Mesenchymal stem cell (in vitro differentiated cells and primary cell): ENCODE measurements at regions not wholly inside any gene's neighbourhood (a gene's known extent, or its start where the extent isn't known, plus 50 kb on each side); places are given as distances from the start of the nearest gene placed in this dataset.

Experiments
- DNase-seq: peaks from one replicate; pipeline ENCODE4 v3.0.0-alpha.2; 2013
- H2AFZ ChIP-seq: one replicate; pipeline ENCODE4 v1.6.1; 2013; ENCODE audit warnings: low read depth, mild to moderate bottlenecking, control low read depth, inconsistent platforms, low read length, moderate library complexity
- H2AK5ac ChIP-seq: 2 replicates; pipeline ENCODE4 v1.6.1; 2013; ENCODE audit warnings: low read length, moderate library complexity, mild to moderate bottlenecking, inconsistent platforms; ENCODE audit not compliant: severe bottlenecking
- H2BK120ac ChIP-seq: one replicate; pipeline ENCODE4 v1.6.1; 2013; ENCODE audit warnings: low read depth, mild to moderate bottlenecking, inconsistent platforms, low read length, moderate library complexity
- H2BK12ac ChIP-seq, 2 experiments: one replicate each; pipeline ENCODE4 v1.6.1; 2013; ENCODE audit warnings: inconsistent platforms in 2 of 2, low read length in 2 of 2, mild to moderate bottlenecking in 2 of 2, moderate library complexity in 2 of 2, control low read depth in 1 of 2
- H2BK15ac ChIP-seq: one replicate; pipeline ENCODE4 v1.6.1; 2013; ENCODE audit warnings: mild to moderate bottlenecking, low read depth, inconsistent platforms; ENCODE audit not compliant: poor library complexity, severe bottlenecking
- H2BK5ac ChIP-seq: 2 replicates; pipeline ENCODE4 v1.6.1; 2013; ENCODE audit warnings: low read depth, mild to moderate bottlenecking, low read length, control low read depth, inconsistent platforms; ENCODE audit not compliant: poor library complexity, severe bottlenecking
- H3K14ac ChIP-seq, 2 experiments: one replicate each; pipeline ENCODE4 v1.6.1; 2013; ENCODE audit warnings: inconsistent platforms in 2 of 2, low read length in 2 of 2, control low read depth in 1 of 2, mild to moderate bottlenecking in 1 of 2, moderate library complexity in 1 of 2
- H3K18ac ChIP-seq, 2 experiments: one replicate each; pipeline ENCODE4 v1.6.1; 2013; ENCODE audit warnings: inconsistent platforms in 2 of 2, low read length in 2 of 2, control low read depth in 1 of 2, low read depth in 1 of 2, mild to moderate bottlenecking in 1 of 2
- H3K23ac ChIP-seq, 2 experiments: one replicate each; pipeline ENCODE4 v1.6.1; 2013; ENCODE audit warnings: inconsistent platforms in 2 of 2, low read length in 2 of 2, mild to moderate bottlenecking in 2 of 2, moderate library complexity in 2 of 2, control low read depth in 1 of 2
- H3K27ac ChIP-seq: 2 replicates; pipeline ENCODE4 v1.5.1; 2013; ENCODE audit warnings: mild to moderate bottlenecking, moderate library complexity, low read length, control low read depth, inconsistent platforms; ENCODE audit not compliant: poor library complexity, severe bottlenecking
- H3K27me3 ChIP-seq, 2 experiments: 2 replicates each; pipeline versions ENCODE4 v1.6.1 to v1.7.0; 2013; ENCODE audit warnings: low read length in 2 of 2, mild to moderate bottlenecking in 2 of 2, moderate library complexity in 2 of 2, control low read depth in 1 of 2, inconsistent platforms in 1 of 2; ENCODE audit not compliant: control insufficient read depth in 1 of 2, insufficient read depth in 1 of 2
- H3K36me3 ChIP-seq, 2 experiments: 2 replicates each; pipeline versions ENCODE4 v1.6.1 to v1.7.0; 2013; ENCODE audit warnings: low read length in 2 of 2, control low read depth in 1 of 2, inconsistent platforms in 1 of 2, low read depth in 1 of 2, mild to moderate bottlenecking in 1 of 2; ENCODE audit not compliant: insufficient read depth in 2 of 2, control insufficient read depth in 1 of 2
- H3K4ac ChIP-seq, 2 experiments: one replicate each; pipeline ENCODE4 v1.6.1; 2013; ENCODE audit warnings: inconsistent platforms in 2 of 2, low read length in 2 of 2, mild to moderate bottlenecking in 2 of 2, moderate library complexity in 2 of 2, control low read depth in 1 of 2, low read depth in 1 of 2
- H3K4me1 ChIP-seq: 2 replicates; pipeline ENCODE4 v1.6.1; 2013; ENCODE audit warnings: low read depth, low read length, control low read depth; ENCODE audit not compliant: control insufficient read depth, insufficient read depth
- H3K4me2 ChIP-seq: 2 replicates; pipeline ENCODE4 v1.6.1; 2013; ENCODE audit warnings: low read length, mild to moderate bottlenecking, inconsistent platforms; ENCODE audit not compliant: poor library complexity, severe bottlenecking
- H3K4me3 ChIP-seq, 2 experiments: 2 replicates each; pipeline versions ENCODE4 v1.5.1 to v1.7.0; 2013; ENCODE audit warnings: low read length in 2 of 2, mild to moderate bottlenecking in 2 of 2, control low read depth in 1 of 2, low read depth in 1 of 2; ENCODE audit not compliant: insufficient read depth in 1 of 2
- H3K79me1 ChIP-seq: replicated peaks from 2 replicates; pipeline ENCODE4 v1.6.1; 2013; ENCODE audit warnings: mild to moderate bottlenecking, control low read depth, low read length, inconsistent platforms; ENCODE audit not compliant: poor library complexity, severe bottlenecking
- H3K9ac ChIP-seq: 2 replicates; pipeline ENCODE4 v1.7.0; 2013; ENCODE audit warnings: mild to moderate bottlenecking, low read length, moderate library complexity
- H3K9me3 ChIP-seq: 2 replicates; pipeline ENCODE4 v1.7.0; 2013; ENCODE audit warnings: mild to moderate bottlenecking, low read length; ENCODE audit not compliant: control insufficient read depth
- H4K8ac ChIP-seq: one replicate; pipeline ENCODE4 v1.6.1; 2013; ENCODE audit warnings: inconsistent platforms, mild to moderate bottlenecking, low read length, moderate library complexity
- H4K91ac ChIP-seq: one replicate; pipeline ENCODE4 v1.6.1; 2013; ENCODE audit warnings: mild to moderate bottlenecking, low read length, inconsistent platforms
- WGBS: methylation state at CpG from one replicate; pipeline ENCODE4 v1.1.7; 2013; ENCODE audit warnings: mixed read lengths; 5-methylcytosine and 5-hydroxymethylcytosine counted together

DNA sequence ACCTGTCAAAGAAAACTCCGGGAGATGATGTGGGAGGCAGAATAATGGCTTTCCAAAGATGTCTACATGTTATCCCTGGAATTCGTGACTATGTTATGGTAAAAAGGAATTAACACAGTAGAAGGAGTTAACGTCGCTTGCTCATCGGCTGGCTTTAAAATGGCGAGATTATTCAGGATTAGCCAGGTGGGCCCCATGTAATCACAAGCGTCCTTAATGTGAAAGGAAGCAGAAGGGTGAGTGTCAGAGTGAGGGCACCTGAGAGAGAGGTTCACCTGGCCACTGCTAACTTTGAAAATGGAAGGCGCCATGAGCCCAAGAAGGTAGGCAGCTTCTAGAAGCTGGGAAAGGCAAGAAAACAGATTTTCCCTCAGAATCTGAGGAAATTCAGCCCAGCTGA lies 557.2 kb downstream of the EPHB1 start:
- H4K91ac ChIP-seq, result no peak overlapping the region
- H3K9me3 ChIP-seq, result no peaks in the 10 kb centered on the region
- H2BK120ac ChIP-seq, result no peak overlapping the region
- no peak overlapping the region for H2BK12ac ChIP-seq
- H3K27me3 ChIP-seq, result no peaks in the 10 kb centered on the region
- H3K4me1 ChIP-seq, result peaks cover 1% of the 10 kb centered on the region
- no peaks in the 10 kb centered on the region for H3K79me1 ChIP-seq
- no peak overlapping the region for H3K4me2 ChIP-seq
- H2AFZ ChIP-seq, result no peak overlapping the region
- no peak overlapping the region for H2BK5ac ChIP-seq
- no peak overlapping the region for H2AK5ac ChIP-seq
- H3K27ac ChIP-seq, result no peak overlapping the region
- no peak overlapping the region for H3K4me3 ChIP-seq
- H3K36me3 ChIP-seq, result no peaks in the 10 kb centered on the region
- 66% methylated on average over 8 of the region's 8 CpGs for WGBS
- no peak overlapping the region for H3K14ac ChIP-seq
- no peak overlapping the region for H3K9ac ChIP-seq
- H4K8ac ChIP-seq, result no peak overlapping the region
- no peak overlapping the region for H3K4ac ChIP-seq
- H3K23ac ChIP-seq, result no peak overlapping the region
- H2BK15ac ChIP-seq, result no peak overlapping the region
- H3K18ac ChIP-seq, result no peak overlapping the region
- no peak for DNase-seq

DNA sequence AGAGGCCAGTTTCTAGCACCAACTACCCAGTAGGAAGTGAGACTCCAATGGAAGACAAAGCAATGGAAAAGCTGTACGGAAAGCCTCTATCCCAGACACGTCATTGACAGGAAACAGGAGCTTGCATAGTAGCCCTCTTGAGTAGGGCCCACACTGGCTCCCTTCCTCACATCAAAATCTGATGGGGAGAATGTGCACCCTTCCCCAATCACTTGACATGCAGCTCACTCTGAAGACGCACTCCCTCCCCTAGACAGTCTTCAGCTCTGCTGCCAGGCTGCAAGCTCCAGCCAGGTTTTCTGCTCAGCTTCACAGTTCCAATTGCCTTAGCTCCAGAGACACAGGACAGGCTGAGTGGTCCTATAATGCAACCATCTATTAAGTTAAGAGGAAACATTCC lies 567.8 kb downstream of the EPHB1 start:
- no peak overlapping the region for H4K8ac ChIP-seq
- no peak overlapping the region for H3K9ac ChIP-seq
- H2BK120ac ChIP-seq, result no peak overlapping the region
- H3K18ac ChIP-seq, result no peak overlapping the region
- no peaks in the 10 kb centered on the region for H3K9me3 ChIP-seq
- H3K79me1 ChIP-seq, result no peaks in the 10 kb centered on the region
- 77% methylated on average over 3 of the region's 3 CpGs for WGBS
- H3K4me2 ChIP-seq, result no peak overlapping the region
- H3K4me3 ChIP-seq, result no peak overlapping the region
- H3K4me1 ChIP-seq, result no peaks in the 10 kb centered on the region
- H3K23ac ChIP-seq, result no peak overlapping the region
- no peak overlapping the region for H3K4ac ChIP-seq
- H3K27me3 ChIP-seq, result no peaks in the 10 kb centered on the region
- no peak overlapping the region for H2AFZ ChIP-seq
- DNase-seq, result no peak
- H2BK15ac ChIP-seq, result no peak overlapping the region
- no peak overlapping the region for H2AK5ac ChIP-seq
- no peak overlapping the region for H2BK5ac ChIP-seq
- H3K14ac ChIP-seq, result no peak overlapping the region
- no peaks in the 10 kb centered on the region for H3K36me3 ChIP-seq
- H3K27ac ChIP-seq, result no peak overlapping the region
- H2BK12ac ChIP-seq, result no peak overlapping the region
- H4K91ac ChIP-seq, result no peak overlapping the region

GRCh38 chr3:135364676-135365075 lies 569.6 kb downstream of the EPHB1 start:
- no peak overlapping the region for H2AK5ac ChIP-seq
- no peak overlapping the region for H2BK5ac ChIP-seq
- no peak overlapping the region for H3K18ac ChIP-seq
- no peak overlapping the region for H3K4me3 ChIP-seq
- H3K79me1 ChIP-seq, result no peaks in the 10 kb centered on the region
- H4K91ac ChIP-seq, result no peak overlapping the region
- no peaks in the 10 kb centered on the region for H3K27me3 ChIP-seq
- H3K36me3 ChIP-seq, result no peaks in the 10 kb centered on the region
- H3K4ac ChIP-seq, result no peak overlapping the region
- no peak overlapping the region for H2BK15ac ChIP-seq
- no peak overlapping the region for H2AFZ ChIP-seq
- no peak overlapping the region for H3K9ac ChIP-seq
- H4K8ac ChIP-seq, result no peak overlapping the region
- no peaks in the 10 kb centered on the region for H3K4me1 ChIP-seq
- no peaks in the 10 kb centered on the region for H3K9me3 ChIP-seq
- H2BK12ac ChIP-seq, result no peak overlapping the region
- DNase-seq, result no peak
- no peak overlapping the region for H3K4me2 ChIP-seq
- no peak overlapping the region for H3K14ac ChIP-seq
- H3K23ac ChIP-seq, result no peak overlapping the region
- H2BK120ac ChIP-seq, result no peak overlapping the region
- H3K27ac ChIP-seq, result no peak overlapping the region

DNA sequence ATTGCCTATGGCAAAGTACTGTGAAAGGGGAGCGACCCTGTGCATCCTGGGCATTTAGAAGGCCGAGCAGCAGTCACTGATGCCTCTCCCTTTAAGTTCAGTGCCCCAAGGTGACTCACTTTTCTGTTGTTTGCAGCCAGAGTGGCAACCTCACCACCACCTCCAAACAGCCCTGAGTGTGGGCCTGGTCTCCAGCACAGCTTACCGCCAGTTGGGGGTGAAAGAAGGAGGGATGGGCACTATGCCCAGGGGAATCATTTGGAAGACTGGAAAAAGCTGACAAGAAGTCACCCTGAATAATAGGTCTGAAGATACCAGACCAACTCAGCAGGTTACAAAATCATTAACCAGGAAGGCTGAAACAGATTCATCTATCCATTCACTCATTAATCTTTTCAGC lies 571.8 kb downstream of the EPHB1 start:
- Histone ChIP-seq H2BK5ac (no peak overlapping the region), H2BK12ac (no peak overlapping the region), H3K9me3 (no peaks in the 10 kb centered on the region), H3K79me1 (no peaks in the 10 kb centered on the region), H4K91ac (no peak overlapping the region), H3K23ac (no peak overlapping the region), H2AFZ (no peak overlapping the region), H3K27me3 (no peaks in the 10 kb centered on the region), H3K4me3 (no peak overlapping the region), H3K36me3 (no peaks in the 10 kb centered on the region), H3K4me1 (no peaks in the 10 kb centered on the region), H3K27ac (no peak overlapping the region), H3K14ac (no peak overlapping the region), H3K4ac (no peak overlapping the region), H3K4me2 (no peak overlapping the region), H3K9ac (no peak overlapping the region), H2BK15ac (no peak overlapping the region), H2AK5ac (no peak overlapping the region), H3K18ac (no peak overlapping the region), H4K8ac (no peak overlapping the region), H2BK120ac (no peak overlapping the region)
- DNase-seq, result no peak
- WGBS, result 77% methylated on average over 2 of the region's 3 CpGs
